ENCODE measurements at regions not wholly inside any gene's neighbourhood (a gene's known extent, or its start where the extent isn't known, plus 50 kb on each side); places are given as distances from the start of the nearest gene placed in this dataset.

- Histone ChIP-seq H3K27ac (peak overlapping the region; percentile 96), H3K4me1 (replicated peaks) (peaks cover 58% of the 10 kb centered on the region), H3K4me3 (no peak overlapping the region), H3K36me3 (no peaks in the 10 kb centered on the region), H3K9me3 (replicated peaks) (no peaks in the 10 kb centered on the region), H3K27me3 (replicated peaks) (no peaks in the 10 kb centered on the region)
- peak; percentile 74 to 81 for DNase-seq (ENCODE audit: low read depth in 1 of 2, low spot score in 2 of 2)
Measured at GRCh38 chr1:115495625-115496024, 146.1 kb upstream of the VANGL1 start.

DNA sequence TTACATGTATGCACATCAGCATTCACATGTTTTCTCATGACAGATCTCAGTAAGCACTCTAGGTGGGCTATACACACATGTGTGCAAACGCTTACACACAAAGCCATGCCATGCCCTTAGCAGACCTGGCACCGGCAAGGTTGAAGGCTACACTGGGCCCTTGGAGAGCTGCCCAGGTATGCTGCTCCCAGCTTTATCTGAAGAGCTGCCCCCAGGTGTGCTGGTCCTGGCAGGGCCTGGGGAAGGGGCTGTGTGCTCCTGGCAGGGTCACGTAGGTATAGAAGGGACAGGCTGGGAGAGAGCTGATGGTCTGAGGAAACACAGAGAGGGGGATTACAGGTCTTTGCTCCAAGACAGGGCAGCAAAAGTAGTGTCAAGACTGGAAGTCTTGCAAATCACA is 146.7 kb upstream of the VANGL1 start:
- H3K4me3 ChIP-seq = no peak overlapping the region
- peak overlapping the region; percentile 96 for H3K27ac ChIP-seq
- H3K36me3 ChIP-seq = no peaks in the 10 kb centered on the region
- no peaks in the 10 kb centered on the region for H3K9me3 ChIP-seq (replicated peaks)
- no peak for DNase-seq (ENCODE audit: low read depth in 1 of 2, low spot score in 2 of 2)
- peaks cover 58% of the 10 kb centered on the region for H3K4me1 ChIP-seq (replicated peaks)
- H3K27me3 ChIP-seq (replicated peaks) = no peaks in the 10 kb centered on the region

- Histone ChIP-seq H3K4me3 (no peak overlapping the region), H3K4me1 (replicated peaks) (peaks cover 58% of the 10 kb centered on the region), H3K36me3 (no peaks in the 10 kb centered on the region)
Measured at GRCh38 chr1:115493834-115494233, 147.9 kb upstream of the VANGL1 start.

DNA sequence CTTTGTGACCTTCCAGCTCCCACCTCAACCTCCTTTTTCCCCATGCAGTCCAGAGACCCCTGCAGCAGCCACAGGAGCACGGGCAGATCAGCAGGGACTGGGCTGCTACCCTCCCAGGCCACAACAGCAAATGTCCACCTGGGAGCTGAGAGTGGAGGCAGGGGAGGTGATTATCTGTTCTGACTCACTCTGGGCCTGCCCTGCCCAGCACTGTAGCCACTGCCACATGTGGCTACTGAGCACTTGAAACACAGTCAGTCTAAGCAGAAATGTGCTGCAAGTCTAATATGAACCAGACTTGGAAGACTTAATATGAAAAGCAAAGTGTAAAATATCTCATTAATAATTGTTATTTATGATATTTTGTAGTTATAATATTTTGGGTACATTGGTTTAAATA is 148.9 kb upstream of the VANGL1 start:
- H3K27me3 ChIP-seq (replicated peaks) = no peaks in the 10 kb centered on the region
- no peaks in the 10 kb centered on the region for H3K36me3 ChIP-seq
- no peaks in the 10 kb centered on the region for H3K9me3 ChIP-seq (replicated peaks)
- H3K4me1 ChIP-seq (replicated peaks) = peaks cover 49% of the 10 kb centered on the region
- 0 out of 2 replicates have a peak overlapping the region, but pooled peaks have one; percentile 7 for H3K27ac ChIP-seq
- H3K4me3 ChIP-seq = no peak overlapping the region
- DNase-seq (ENCODE audit: low read depth in 1 of 2, low spot score in 2 of 2) = peak in 1 of 2 experiments; percentile 40

More at GRCh38 chr1:115493834-115494233, 147.9 kb upstream of the VANGL1 start:
- no peak for DNase-seq (ENCODE audit: low read depth in 1 of 2, low spot score in 2 of 2)
- Histone ChIP-seq H3K9me3 (replicated peaks) (no peaks in the 10 kb centered on the region), H3K27me3 (replicated peaks) (no peaks in the 10 kb centered on the region), H3K27ac (no peak overlapping the region)

GRCh38 chr1:115492019-115492595 is 149.7 kb upstream of the VANGL1 start:
- Histone ChIP-seq H3K36me3 (no peaks in the 10 kb centered on the region), H3K4me3 (no peak overlapping the region), H3K27ac (no peak overlapping the region), H3K27me3 (replicated peaks) (no peaks in the 10 kb centered on the region), H3K4me1 (replicated peaks) (peaks cover 42% of the 10 kb centered on the region), H3K9me3 (replicated peaks) (no peaks in the 10 kb centered on the region)
- no peak for DNase-seq (ENCODE audit: low read depth in 1 of 2, low spot score in 2 of 2)

- H3K27me3 ChIP-seq (replicated peaks) = no peaks in the 10 kb centered on the region
- no peak overlapping the region for H3K4me3 ChIP-seq
- DNase-seq (ENCODE audit: low read depth in 1 of 2, low spot score in 2 of 2) = no peak
- H3K4me1 ChIP-seq (replicated peaks) = peaks cover 35% of the 10 kb centered on the region
- no peaks in the 10 kb centered on the region for H3K9me3 ChIP-seq (replicated peaks)
- H3K27ac ChIP-seq = no peak overlapping the region
- no peaks in the 10 kb centered on the region for H3K36me3 ChIP-seq
Measured at GRCh38 chr1:115491298-115492018, 150.3 kb upstream of the VANGL1 start.

DNA sequence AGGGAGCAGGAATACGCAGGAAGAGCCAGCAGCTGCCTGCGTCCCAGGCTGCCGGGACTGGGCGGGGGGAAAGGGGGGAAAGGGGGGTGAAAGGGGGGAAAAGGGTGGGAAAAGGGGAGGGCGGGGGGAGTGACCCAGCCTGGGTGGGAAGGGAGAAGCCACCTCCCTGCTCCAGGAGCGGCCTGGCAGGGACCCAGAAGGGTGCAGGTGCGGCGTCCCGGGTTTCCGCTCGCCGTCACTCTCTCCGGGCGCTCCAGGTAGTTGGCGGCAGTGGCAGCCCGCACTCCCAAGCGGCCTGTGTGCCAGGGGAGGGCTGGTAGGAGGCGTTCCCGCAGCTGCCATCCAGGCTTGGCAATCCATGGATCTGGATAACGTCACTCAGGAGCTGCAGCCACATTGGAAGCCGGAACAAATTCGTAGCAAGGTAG is 141.0 kb upstream of the NGF start:
- DNase-seq (ENCODE audit: low read depth in 1 of 2, low spot score in 2 of 2) = no peak
- H3K27ac ChIP-seq = no peak overlapping the region
- H3K36me3 ChIP-seq = no peaks in the 10 kb centered on the region
- no peaks in the 10 kb centered on the region; the same call in 1 of the 2 replicates for H3K4me1 ChIP-seq (replicated peaks)
- H3K9me3 ChIP-seq (replicated peaks) = no peaks in the 10 kb centered on the region
- no peaks in the 10 kb centered on the region for H3K27me3 ChIP-seq (replicated peaks)
- H3K4me3 ChIP-seq = no peak overlapping the region

DNA sequence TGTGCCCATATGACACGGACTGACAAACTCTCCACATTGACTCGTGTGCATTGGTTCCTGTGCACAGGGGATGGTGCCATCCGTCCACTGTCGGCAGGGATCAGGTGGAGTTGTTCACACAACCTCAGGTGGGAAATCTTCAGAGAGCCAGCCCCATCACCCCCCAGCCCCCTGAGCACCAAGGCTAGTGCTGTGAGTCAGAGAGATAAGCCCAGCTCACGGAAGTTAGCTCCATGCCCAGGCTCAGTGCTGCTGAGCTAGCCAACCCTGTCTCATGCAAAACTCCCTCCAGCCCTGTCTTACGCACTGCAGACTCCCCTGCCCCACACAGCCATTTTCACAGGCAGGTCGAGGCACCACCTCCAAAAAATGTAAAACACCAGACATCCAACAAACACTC is 139.0 kb upstream of the NGF start:
- Histone ChIP-seq H3K4me3 (no peak overlapping the region), H3K36me3 (no peaks in the 10 kb centered on the region), H3K27me3 (replicated peaks) (no peaks in the 10 kb centered on the region), H3K27ac (no peak overlapping the region), H3K9me3 (replicated peaks) (no peaks in the 10 kb centered on the region), H3K4me1 (replicated peaks) (no peaks in the 10 kb centered on the region; the same call in 1 of the 2 replicates)
- DNase-seq (ENCODE audit: low read depth in 1 of 2, low spot score in 2 of 2) = no peak

DNA sequence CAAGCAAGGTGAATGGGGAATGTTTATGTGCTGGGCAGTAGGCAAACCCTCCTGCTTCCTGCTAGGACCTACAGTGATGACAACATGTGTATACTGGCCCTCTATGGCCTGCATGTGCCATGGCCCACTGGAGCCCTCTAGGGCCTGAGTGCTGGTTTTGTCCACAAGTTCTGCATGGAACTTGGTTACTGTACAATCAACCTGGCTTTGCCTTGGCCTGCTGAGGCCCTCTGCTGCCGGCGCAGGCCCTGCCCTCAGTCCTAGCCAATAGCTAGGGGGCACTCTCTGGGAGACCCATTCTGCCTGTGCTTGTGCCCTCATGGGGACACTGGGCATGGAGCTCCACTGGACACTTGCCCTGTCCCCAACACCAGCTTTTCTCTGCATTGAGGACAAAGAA is 138.6 kb upstream of the NGF start:
- Histone ChIP-seq H3K27me3 (replicated peaks) (no peaks in the 10 kb centered on the region), H3K4me1 (replicated peaks) (no peaks in the 10 kb centered on the region; the same call in 1 of the 2 replicates), H3K4me3 (no peak overlapping the region), H3K9me3 (replicated peaks) (no peaks in the 10 kb centered on the region), H3K27ac (no peak overlapping the region), H3K36me3 (no peaks in the 10 kb centered on the region)
- DNase-seq (ENCODE audit: low read depth in 1 of 2, low spot score in 2 of 2) = peak in 1 of 2 experiments; percentile 27

- DNase-seq (ENCODE audit: low read depth in 1 of 2, low spot score in 2 of 2) = no peak
- no peak overlapping the region for H3K27ac ChIP-seq
- no peaks in the 10 kb centered on the region for H3K36me3 ChIP-seq
- no peaks in the 10 kb centered on the region for H3K27me3 ChIP-seq (replicated peaks)
- no peaks in the 10 kb centered on the region for H3K9me3 ChIP-seq (replicated peaks)
- no peak overlapping the region for H3K4me3 ChIP-seq
- peaks cover 4% of the 10 kb centered on the region; the same call in 1 of the 2 replicates for H3K4me1 ChIP-seq (replicated peaks)
Measured at GRCh38 chr1:115475901-115476300, 137.9 kb upstream of the NGF start.

GRCh38 chr1:115475252-115475651 is 137.2 kb upstream of the NGF start:
- no peaks in the 10 kb centered on the region for H3K9me3 ChIP-seq (replicated peaks)
- no peak overlapping the region for H3K4me3 ChIP-seq
- no peak overlapping the region for H3K27ac ChIP-seq
- H3K27me3 ChIP-seq (replicated peaks) = no peaks in the 10 kb centered on the region
- no peaks in the 10 kb centered on the region for H3K36me3 ChIP-seq
- H3K4me1 ChIP-seq (replicated peaks) = peaks cover 10% of the 10 kb centered on the region
- DNase-seq (ENCODE audit: low read depth in 1 of 2, low spot score in 2 of 2) = no peak

GRCh38 chr1:115473986-115474565 is 136.0 kb upstream of the NGF start:
- Histone ChIP-seq H3K9me3 (replicated peaks) (no peaks in the 10 kb centered on the region), H3K4me1 (replicated peaks) (peaks cover 21% of the 10 kb centered on the region), H3K4me3 (no peak overlapping the region), H3K27me3 (replicated peaks) (no peaks in the 10 kb centered on the region), H3K27ac (no peak overlapping the region), H3K36me3 (no peaks in the 10 kb centered on the region)
- no peak for DNase-seq (ENCODE audit: low read depth in 1 of 2, low spot score in 2 of 2)

DNA sequence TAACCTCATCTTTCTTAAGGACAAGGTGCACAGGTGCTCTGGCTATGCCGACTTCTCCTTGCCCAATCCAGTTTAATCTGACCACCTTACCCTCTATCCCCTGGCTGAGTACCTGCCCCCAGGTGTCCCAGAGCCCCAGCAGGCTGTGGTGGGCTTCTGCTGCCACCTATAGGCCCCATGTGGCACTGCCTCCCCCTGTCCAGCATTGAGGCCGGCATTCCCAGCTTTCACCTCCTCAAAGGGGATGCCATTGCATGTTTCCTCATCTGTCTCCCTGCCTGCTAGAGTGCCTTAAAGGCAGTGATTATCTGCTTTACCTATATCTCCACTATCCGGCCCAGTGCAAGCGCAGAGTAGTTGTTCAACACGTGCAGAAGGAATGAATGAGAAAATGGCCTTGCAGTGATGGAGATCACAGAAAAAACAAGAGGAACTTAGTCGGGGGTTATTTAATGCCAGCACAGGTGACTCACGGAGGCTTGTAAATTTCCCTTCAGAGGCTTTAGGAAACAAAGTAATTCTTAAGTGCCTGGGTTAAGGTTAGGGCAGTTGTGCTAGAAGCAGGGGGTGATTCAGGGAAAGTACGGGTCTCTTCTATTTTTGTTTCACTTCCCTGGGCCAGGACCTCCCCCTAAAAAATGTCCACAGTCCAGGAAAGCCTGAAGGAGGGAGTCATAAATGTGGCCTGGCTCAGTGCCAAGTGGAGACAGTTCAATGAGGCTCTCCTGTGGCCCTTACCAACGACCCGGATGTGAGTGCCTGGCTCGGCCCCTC is 131.8 kb upstream of the NGF start:
- no peaks in the 10 kb centered on the region for H3K36me3 ChIP-seq
- H3K4me1 ChIP-seq (replicated peaks) = peaks cover 21% of the 10 kb centered on the region
- DNase-seq (ENCODE audit: low read depth in 1 of 2, low spot score in 2 of 2) = peak; percentile 73 to 84
- H3K27ac ChIP-seq = peak overlapping the region; percentile 55
- H3K4me3 ChIP-seq = no peak overlapping the region
- no peaks in the 10 kb centered on the region for H3K27me3 ChIP-seq (replicated peaks)
- no peaks in the 10 kb centered on the region for H3K9me3 ChIP-seq (replicated peaks)

DNA sequence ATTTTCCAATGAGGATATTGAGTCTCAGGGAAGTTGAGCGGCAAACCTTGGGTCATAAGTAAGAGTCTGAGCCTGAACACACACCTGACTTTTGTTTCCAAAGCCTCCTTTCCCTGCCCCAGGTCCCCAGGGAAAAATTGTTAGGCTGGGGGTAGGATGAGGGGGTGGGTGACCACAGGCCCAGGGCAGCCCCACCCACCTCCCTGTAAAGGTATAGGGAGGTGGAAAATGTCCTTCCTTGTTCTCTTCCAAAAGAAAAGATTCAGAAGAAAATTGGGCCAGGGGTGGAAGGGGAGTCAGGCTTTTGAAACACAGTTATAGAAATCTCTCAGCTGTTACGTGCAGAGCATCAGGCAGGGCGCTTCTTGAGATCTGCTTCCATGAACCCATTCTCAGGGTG is 129.7 kb upstream of the NGF start:
- no peak for DNase-seq (ENCODE audit: low read depth in 1 of 2, low spot score in 2 of 2)
- Histone ChIP-seq H3K27me3 (replicated peaks) (no peaks in the 10 kb centered on the region), H3K4me3 (no peak overlapping the region), H3K36me3 (no peaks in the 10 kb centered on the region), H3K4me1 (replicated peaks) (peaks cover 21% of the 10 kb centered on the region), H3K27ac (no peak overlapping the region), H3K9me3 (replicated peaks) (no peaks in the 10 kb centered on the region)
